HepG2 (cell line): ENCODE measurements at regions not wholly inside any gene's neighbourhood (a gene's known extent, or its start where the extent isn't known, plus 50 kb on each side); places are given as distances from the start of the nearest gene placed in this dataset.
"Not testable (repeated sequence)": the region's sequence is repeated elsewhere in the genome, so short reads cannot be mapped to it uniquely, and the experiment has no call there.

Source experiments
- ATF7 ChIP-seq, 2 experiments: fragments of 450-650 bp in 1 of 2; sonication (generic) in 1 of 2; formaldehyde crosslinking in 1 of 2; IDR thresholded peaks; 2 replicates each; pipeline versions ENCODE4 v1.4.0 to v1.6.1; 2016 to 2020; ENCODE audit warnings: antibody characterized with exemption in 1 of 2, mild to moderate bottlenecking in 1 of 2, missing genetic modification reagents in 1 of 2
- CREB1 ChIP-seq, 2 experiments: fragments of 450-650 bp in 1 of 2; IDR thresholded peaks; 2 replicates each; pipeline ENCODE4 v1.6.1; 2016 to 2017; ENCODE audit warnings: control low read depth in 1 of 2, mild to moderate bottlenecking in 1 of 2, missing compliant biosample characterization in 1 of 2, missing genetic modification characterization in 1 of 2
- ELF4 ChIP-seq: sonication (generic); formaldehyde crosslinking; IDR thresholded peaks from 2 replicates; pipeline ENCODE4 v1.5.0; 2020; ENCODE audit warnings: missing genetic modification reagents, mild to moderate bottlenecking, moderate library complexity, borderline replicate concordance
- HNF1B ChIP-seq: sonication (generic); formaldehyde crosslinking; IDR thresholded peaks from 2 replicates; pipeline ENCODE4 v1.5.1; 2020; ENCODE audit warnings: mild to moderate bottlenecking, moderate library complexity, missing genetic modification reagents
- JUN ChIP-seq: sonication (generic); formaldehyde crosslinking; IDR thresholded peaks from 2 replicates; pipeline ENCODE4 v1.4.0; 2020; ENCODE audit warnings: mild to moderate bottlenecking, missing genetic modification reagents
- MED13 ChIP-seq: sonication (generic); formaldehyde crosslinking; IDR thresholded peaks from 2 replicates; pipeline ENCODE4 v1.5.0; 2020; ENCODE audit warnings: missing genetic modification reagents
- TAF1 ChIP-seq: sonication (generic); formaldehyde crosslinking; IDR thresholded peaks from 2 replicates; pipeline ENCODE4 v1.4.0; 2020; ENCODE audit warnings: missing genetic modification reagents
- TERF1 ChIP-seq: sonication (generic); formaldehyde crosslinking; IDR thresholded peaks from 2 replicates; pipeline ENCODE4 v1.8.0; 2022; ENCODE audit warnings: mild to moderate bottlenecking, missing genetic modification reagents, moderate library complexity
- ZSCAN30 ChIP-seq: sonication (generic); formaldehyde crosslinking; IDR thresholded peaks from 2 replicates; pipeline ENCODE4 v1.5.0; 2020; ENCODE audit warnings: mild to moderate bottlenecking, missing genetic modification reagents
- TF ChIP-seq, protein P1 (sequence below): conservative IDR thresholded peaks from 2 replicates; pipeline ENCODE4 v1.6.1; 2018; ENCODE audit warnings: missing genetic modification reagents
- TF ChIP-seq, protein P2 (sequence below): sonication (generic); formaldehyde crosslinking; IDR thresholded peaks from 2 replicates; pipeline ENCODE4 v1.4.0; 2020; ENCODE audit warnings: missing genetic modification reagents, borderline replicate concordance
- TF ChIP-seq, protein P3 (sequence below): sonication (generic); formaldehyde crosslinking; IDR thresholded peaks from 2 replicates; pipeline ENCODE4 v1.5.0; 2020; ENCODE audit warnings: mild to moderate bottlenecking, missing genetic modification reagents
- TF ChIP-seq, protein P4 (sequence below): sonication (generic); formaldehyde crosslinking; IDR thresholded peaks from 2 replicates; pipeline ENCODE4 v1.5.0; 2020; ENCODE audit warnings: mild to moderate bottlenecking, missing genetic modification reagents, moderate library complexity

DNA sequence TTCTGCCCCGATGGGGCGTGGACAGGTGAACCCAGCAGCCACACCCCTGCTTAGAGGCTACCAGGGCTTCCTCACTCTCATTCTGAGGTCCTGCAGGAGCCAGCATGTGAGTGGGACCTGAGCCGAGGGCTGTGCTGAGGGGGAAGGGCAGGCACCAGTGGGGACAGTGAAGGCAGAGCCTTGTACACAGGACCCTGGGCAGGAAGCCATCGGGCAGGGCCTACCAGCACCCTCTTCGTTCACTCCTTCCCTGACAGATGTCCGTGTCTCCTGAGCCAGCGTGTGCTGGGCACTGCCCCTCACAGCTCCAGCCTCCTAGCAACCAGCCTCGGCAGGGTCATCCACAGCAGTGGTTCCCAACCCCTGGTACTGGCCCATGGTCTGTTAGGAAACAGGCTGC is 5385.0 kb upstream of the TPTE start:
- not testable (repeated sequence) for TF ChIP-seq TERF1; JUN (CRISPR knock-in tag); ELF4; HNF1B (CRISPR knock-in tag); MED13 (CRISPR knock-in tag); TAF1 (CRISPR knock-in tag); CREB1 (IDR thresholded peaks at IDR 0.05); CREB1 (CRISPR knock-in tag; IDR thresholded peaks at IDR 0.05); ATF7 (IDR thresholded peaks at IDR 0.05); ATF7 (CRISPR knock-in tag; IDR thresholded peaks at IDR 0.05); ZSCAN30 (CRISPR knock-in tag)
- TF ChIP-seq, protein P1, sequence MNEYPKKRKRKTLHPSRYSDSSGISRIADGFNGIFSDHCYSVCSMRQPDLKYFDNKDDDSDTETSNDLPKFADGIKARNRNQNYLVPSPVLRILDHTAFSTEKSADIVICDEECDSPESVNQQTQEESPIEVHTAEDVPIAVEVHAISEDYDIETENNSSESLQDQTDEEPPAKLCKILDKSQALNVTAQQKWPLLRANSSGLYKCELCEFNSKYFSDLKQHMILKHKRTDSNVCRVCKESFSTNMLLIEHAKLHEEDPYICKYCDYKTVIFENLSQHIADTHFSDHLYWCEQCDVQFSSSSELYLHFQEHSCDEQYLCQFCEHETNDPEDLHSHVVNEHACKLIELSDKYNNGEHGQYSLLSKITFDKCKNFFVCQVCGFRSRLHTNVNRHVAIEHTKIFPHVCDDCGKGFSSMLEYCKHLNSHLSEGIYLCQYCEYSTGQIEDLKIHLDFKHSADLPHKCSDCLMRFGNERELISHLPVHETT (CRISPR knock-in tag) = not testable (repeated sequence)
- TF ChIP-seq, protein P2, sequence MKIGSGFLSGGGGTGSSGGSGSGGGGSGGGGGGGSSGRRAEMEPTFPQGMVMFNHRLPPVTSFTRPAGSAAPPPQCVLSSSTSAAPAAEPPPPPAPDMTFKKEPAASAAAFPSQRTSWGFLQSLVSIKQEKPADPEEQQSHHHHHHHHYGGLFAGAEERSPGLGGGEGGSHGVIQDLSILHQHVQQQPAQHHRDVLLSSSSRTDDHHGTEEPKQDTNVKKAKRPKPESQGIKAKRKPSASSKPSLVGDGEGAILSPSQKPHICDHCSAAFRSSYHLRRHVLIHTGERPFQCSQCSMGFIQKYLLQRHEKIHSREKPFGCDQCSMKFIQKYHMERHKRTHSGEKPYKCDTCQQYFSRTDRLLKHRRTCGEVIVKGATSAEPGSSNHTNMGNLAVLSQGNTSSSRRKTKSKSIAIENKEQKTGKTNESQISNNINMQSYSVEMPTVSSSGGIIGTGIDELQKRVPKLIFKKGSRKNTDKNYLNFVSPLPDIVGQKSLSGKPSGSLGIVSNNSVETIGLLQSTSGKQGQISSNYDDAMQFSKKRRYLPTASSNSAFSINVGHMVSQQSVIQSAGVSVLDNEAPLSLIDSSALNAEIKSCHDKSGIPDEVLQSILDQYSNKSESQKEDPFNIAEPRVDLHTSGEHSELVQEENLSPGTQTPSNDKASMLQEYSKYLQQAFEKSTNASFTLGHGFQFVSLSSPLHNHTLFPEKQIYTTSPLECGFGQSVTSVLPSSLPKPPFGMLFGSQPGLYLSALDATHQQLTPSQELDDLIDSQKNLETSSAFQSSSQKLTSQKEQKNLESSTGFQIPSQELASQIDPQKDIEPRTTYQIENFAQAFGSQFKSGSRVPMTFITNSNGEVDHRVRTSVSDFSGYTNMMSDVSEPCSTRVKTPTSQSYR (CRISPR knock-in tag) = not testable (repeated sequence)
- TF ChIP-seq, protein P3, sequence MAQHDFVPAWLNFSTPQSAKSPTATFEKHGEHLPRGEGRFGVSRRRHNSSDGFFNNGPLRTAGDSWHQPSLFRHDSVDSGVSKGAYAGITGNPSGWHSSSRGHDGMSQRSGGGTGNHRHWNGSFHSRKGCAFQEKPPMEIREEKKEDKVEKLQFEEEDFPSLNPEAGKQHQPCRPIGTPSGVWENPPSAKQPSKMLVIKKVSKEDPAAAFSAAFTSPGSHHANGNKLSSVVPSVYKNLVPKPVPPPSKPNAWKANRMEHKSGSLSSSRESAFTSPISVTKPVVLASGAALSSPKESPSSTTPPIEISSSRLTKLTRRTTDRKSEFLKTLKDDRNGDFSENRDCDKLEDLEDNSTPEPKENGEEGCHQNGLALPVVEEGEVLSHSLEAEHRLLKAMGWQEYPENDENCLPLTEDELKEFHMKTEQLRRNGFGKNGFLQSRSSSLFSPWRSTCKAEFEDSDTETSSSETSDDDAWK = not testable (repeated sequence)
- TF ChIP-seq, protein P4, sequence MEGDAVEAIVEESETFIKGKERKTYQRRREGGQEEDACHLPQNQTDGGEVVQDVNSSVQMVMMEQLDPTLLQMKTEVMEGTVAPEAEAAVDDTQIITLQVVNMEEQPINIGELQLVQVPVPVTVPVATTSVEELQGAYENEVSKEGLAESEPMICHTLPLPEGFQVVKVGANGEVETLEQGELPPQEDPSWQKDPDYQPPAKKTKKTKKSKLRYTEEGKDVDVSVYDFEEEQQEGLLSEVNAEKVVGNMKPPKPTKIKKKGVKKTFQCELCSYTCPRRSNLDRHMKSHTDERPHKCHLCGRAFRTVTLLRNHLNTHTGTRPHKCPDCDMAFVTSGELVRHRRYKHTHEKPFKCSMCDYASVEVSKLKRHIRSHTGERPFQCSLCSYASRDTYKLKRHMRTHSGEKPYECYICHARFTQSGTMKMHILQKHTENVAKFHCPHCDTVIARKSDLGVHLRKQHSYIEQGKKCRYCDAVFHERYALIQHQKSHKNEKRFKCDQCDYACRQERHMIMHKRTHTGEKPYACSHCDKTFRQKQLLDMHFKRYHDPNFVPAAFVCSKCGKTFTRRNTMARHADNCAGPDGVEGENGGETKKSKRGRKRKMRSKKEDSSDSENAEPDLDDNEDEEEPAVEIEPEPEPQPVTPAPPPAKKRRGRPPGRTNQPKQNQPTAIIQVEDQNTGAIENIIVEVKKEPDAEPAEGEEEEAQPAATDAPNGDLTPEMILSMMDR = not testable (repeated sequence)
